Astrocyte of the spinal cord (primary cell): ENCODE measurements at regions not wholly inside any gene's neighbourhood (a gene's known extent, or its start where the extent isn't known, plus 50 kb on each side); places are given as distances from the start of the nearest gene placed in this dataset.

Source experiments
- DNase-seq: peaks from one replicate; pipeline ENCODE4 v3.0.0; 2011; ENCODE audit warnings: low read depth, low spot score
- H3K4me3 ChIP-seq: 2 replicates; pipeline ENCODE4 v1.5.1; 2011; ENCODE audit warnings: low read depth, mild to moderate bottlenecking, low read length, moderate library complexity
- CTCF ChIP-seq: IDR thresholded peaks from 2 replicates; pipeline ENCODE4 v1.5.1; 2012; ENCODE audit warnings: low read depth, mild to moderate bottlenecking, low read length, inconsistent platforms
- in situ Hi-C: cut with HindIII; loops from 2 replicates; pipeline ENCODE4 v1.10.0; 2017; ENCODE audit warnings: low sequenced_read_pairs

GRCh38 chr20:22008456-22008855, 303.0 kb downstream of the PAX1 start:
- no peak for DNase-seq
- in situ Hi-C loops: no loop called here
- no peak overlapping the region for H3K4me3 ChIP-seq
- no peak for TF ChIP-seq CTCF

DNA sequence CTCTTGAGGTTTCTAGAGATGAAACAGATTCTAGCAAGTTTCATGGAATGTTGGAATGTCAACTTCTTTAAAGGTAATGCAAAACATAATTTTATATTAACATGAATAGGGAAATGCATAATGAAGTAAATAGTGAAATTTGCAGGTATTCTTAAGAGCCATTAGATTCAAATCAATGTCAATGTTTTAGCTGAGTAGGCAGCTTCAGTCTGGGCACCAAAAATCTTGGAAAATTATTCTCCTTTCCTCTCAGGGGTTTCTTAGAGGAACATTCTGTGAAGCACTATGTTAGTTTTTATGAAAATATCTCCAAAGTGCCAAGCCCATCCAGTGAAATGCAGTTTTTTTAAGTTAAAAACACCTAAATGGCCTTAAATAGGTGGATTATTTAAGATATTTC, 300.8 kb downstream of the PAX1 start:
- DNase-seq: no peak
- in situ Hi-C loops: no loop called here
- no peak for TF ChIP-seq CTCF
- H3K4me3 ChIP-seq: no peak overlapping the region

DNA sequence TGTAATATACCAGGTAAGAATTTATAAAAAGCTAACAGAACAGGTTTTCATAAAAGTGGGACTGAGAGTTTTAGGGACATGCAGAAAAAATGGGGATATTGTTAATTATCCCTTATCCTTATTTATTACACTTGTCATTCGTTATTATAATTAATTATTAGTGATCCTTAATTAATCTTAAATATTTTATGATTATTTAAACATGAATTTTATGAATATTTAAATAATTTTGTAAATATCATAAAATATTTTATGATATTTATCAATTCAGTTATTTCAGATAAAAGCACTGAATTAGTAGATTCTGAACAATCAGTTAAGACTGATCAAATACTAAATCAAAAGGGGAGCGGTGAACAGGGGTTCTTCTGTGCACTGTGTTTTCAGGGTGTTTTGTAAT, 300.1 kb downstream of the PAX1 start:
- TF ChIP-seq CTCF: no peak
- in situ Hi-C loops: no loop called here

GRCh38 chr20:22004946-22005345, 299.5 kb downstream of the PAX1 start:
- no peak overlapping the region for H3K4me3 ChIP-seq
- no peak for TF ChIP-seq CTCF
- DNase-seq: no peak
- in situ Hi-C loops: no loop called here

More for the DNA sequence above, 300.1 kb downstream of the PAX1 start:
- H3K4me3 ChIP-seq: no peak overlapping the region
- no peak for DNase-seq

GRCh38 chr20:22003680-22004079, 298.2 kb downstream of the PAX1 start:
- no peak overlapping the region for H3K4me3 ChIP-seq
- no peak for TF ChIP-seq CTCF
- in situ Hi-C loops: no loop called here
- no peak for DNase-seq

DNA sequence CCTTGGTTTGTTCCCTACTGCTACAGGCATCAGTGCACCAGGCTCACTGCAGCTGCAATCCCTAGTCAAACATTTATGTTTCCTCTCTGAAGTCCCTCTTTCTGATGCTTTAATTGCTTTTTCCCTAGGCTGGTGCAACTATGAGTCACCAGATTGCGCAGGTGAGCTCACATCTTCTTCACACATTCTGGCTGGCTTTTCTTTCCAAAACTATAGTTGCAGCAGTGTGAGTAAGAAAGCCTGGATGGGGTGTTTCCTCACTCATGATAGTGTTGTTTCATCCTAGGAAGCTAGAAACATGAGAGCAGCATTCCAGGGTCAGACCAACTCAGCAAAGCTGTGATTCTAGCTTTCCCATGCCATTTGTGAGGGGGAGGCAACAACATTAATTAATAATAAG, 296.4 kb downstream of the PAX1 start:
- H3K4me3 ChIP-seq: no peak overlapping the region
- DNase-seq: no peak
- in situ Hi-C loops: no loop called here
- no peak for TF ChIP-seq CTCF

DNA sequence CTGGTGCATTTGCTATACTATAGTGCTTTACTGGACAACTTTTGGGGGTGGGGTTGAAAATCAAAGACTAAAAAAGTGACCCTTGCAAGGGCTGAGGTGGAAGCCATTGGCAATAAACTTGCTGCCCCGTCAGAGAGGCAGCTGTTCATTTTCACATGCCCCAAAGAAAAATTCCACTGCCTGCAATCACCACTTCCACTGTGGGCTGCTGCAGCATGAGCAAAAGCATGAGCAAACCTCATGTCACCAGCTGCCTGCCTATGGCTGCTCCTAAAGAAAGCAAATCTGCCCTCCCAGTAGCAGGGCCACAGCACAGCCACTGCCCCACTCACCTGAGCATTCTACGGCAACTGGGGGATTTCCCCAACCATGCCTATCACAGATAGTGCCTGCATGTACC, 290.0 kb downstream of the PAX1 start:
- DNase-seq: no peak
- no peak for TF ChIP-seq CTCF
- in situ Hi-C loops: no loop called here
- H3K4me3 ChIP-seq: no peak overlapping the region
